Neuronal stem cell (in vitro differentiated cells): ENCODE measurements at regions not wholly inside any gene's neighbourhood (a gene's known extent, or its start where the extent isn't known, plus 50 kb on each side); places are given as distances from the start of the nearest gene placed in this dataset.
"Not testable (repeated sequence)": the region's sequence is repeated elsewhere in the genome, so short reads cannot be mapped to it uniquely, and the experiment has no call there.

Source experiments
- DNase-seq: peaks from one replicate; pipeline ENCODE4 v3.0.0-alpha.2; 2013; ENCODE audit warnings: low spot score
- H2AFZ ChIP-seq: one replicate; pipeline ENCODE4 v1.6.1; 2013; ENCODE audit warnings: mild to moderate bottlenecking, low read length, inconsistent platforms
- H2AK5ac ChIP-seq: 2 replicates; pipeline ENCODE4 v1.6.1; 2013; ENCODE audit warnings: low read depth, mild to moderate bottlenecking, inconsistent platforms, low read length, moderate library complexity, mixed read lengths
- H2BK120ac ChIP-seq: 2 replicates; pipeline ENCODE4 v1.6.1; 2013; ENCODE audit warnings: low read depth, mild to moderate bottlenecking, inconsistent platforms, low read length, moderate library complexity, mixed read lengths
- H2BK12ac ChIP-seq: one replicate; pipeline ENCODE4 v1.6.1; 2013; ENCODE audit warnings: low read length, inconsistent platforms
- H2BK15ac ChIP-seq: 2 replicates; pipeline ENCODE4 v1.6.1; 2013; ENCODE audit warnings: mild to moderate bottlenecking, low read length, inconsistent platforms, mixed read lengths
- H2BK5ac ChIP-seq: one replicate; pipeline ENCODE4 v1.6.1; 2013; ENCODE audit warnings: inconsistent platforms, mild to moderate bottlenecking, low read length, moderate library complexity
- H3K14ac ChIP-seq: one replicate; pipeline ENCODE4 v1.6.1; 2013; ENCODE audit warnings: low read length, inconsistent platforms
- H3K18ac ChIP-seq: 2 replicates; pipeline ENCODE4 v1.6.1; 2013; ENCODE audit warnings: low read length, inconsistent platforms
- H3K23ac ChIP-seq: 2 replicates; pipeline ENCODE4 v1.6.1; 2013; ENCODE audit warnings: low read depth, mild to moderate bottlenecking, mixed read lengths, low read length, inconsistent platforms; ENCODE audit not compliant: poor library complexity
- H3K27ac ChIP-seq: replicated peaks from 3 replicates; pipeline ENCODE4 v1.5.1; 2013; ENCODE audit warnings: low read length, inconsistent platforms
- H3K27me3 ChIP-seq, 3 experiments: 2 replicates each; pipeline ENCODE4 v1.6.1; 2013; ENCODE audit warnings: low read length in 3 of 3, mild to moderate bottlenecking in 2 of 3, inconsistent platforms in 1 of 3, low read depth in 1 of 3, mixed read lengths in 1 of 3, moderate library complexity in 1 of 3; ENCODE audit not compliant: control insufficient read depth in 3 of 3, insufficient read depth in 3 of 3
- H3K36me3 ChIP-seq, 2 donors: replicated peaks in 1 of 2; 2 replicates each; pipeline ENCODE4 v1.6.1; 2013; ENCODE audit warnings: low read length in 2 of 2; ENCODE audit not compliant: control insufficient read depth in 2 of 2, insufficient read depth in 2 of 2
- H3K4ac ChIP-seq: 2 replicates; pipeline ENCODE4 v1.6.1; 2013; ENCODE audit warnings: inconsistent platforms, mild to moderate bottlenecking, low read length, moderate library complexity
- H3K4me1 ChIP-seq, 2 donors: 1 replicate in 1 of 2; 2 replicates in 1 of 2; pipeline ENCODE4 v1.6.1; 2013; ENCODE audit warnings: low read length in 2 of 2, low read depth in 1 of 2; ENCODE audit not compliant: control insufficient read depth in 2 of 2, insufficient read depth in 1 of 2
- H3K4me2 ChIP-seq: one replicate; pipeline ENCODE4 v1.6.1; 2013; ENCODE audit warnings: mild to moderate bottlenecking, low read length, inconsistent platforms; ENCODE audit not compliant: insufficient read depth, poor library complexity, severe bottlenecking
- H3K4me3 ChIP-seq, 2 donors: 2 replicates each; pipeline ENCODE4 v1.5.1; 2013; ENCODE audit warnings: low read length in 2 of 2, mild to moderate bottlenecking in 2 of 2, inconsistent platforms in 1 of 2, moderate library complexity in 1 of 2
- H3K79me1 ChIP-seq: one replicate; pipeline ENCODE4 v1.6.1; 2013; ENCODE audit warnings: low read depth, mild to moderate bottlenecking, inconsistent platforms, low read length, moderate library complexity
- H3K9ac ChIP-seq: one replicate; pipeline ENCODE4 v1.6.1; 2013; ENCODE audit warnings: mild to moderate bottlenecking, low read depth, low read length, inconsistent platforms; ENCODE audit not compliant: poor library complexity
- H3K9me3 ChIP-seq, 2 donors: replicated peaks in 1 of 2; 2 replicates each; pipeline versions ENCODE3 to v1.6.1; 2013; ENCODE audit warnings: low read length in 2 of 2, mild to moderate bottlenecking in 2 of 2, inconsistent platforms in 1 of 2, low read depth in 1 of 2, mixed read lengths in 1 of 2, moderate library complexity in 1 of 2; ENCODE audit not compliant: control insufficient read depth in 2 of 2, insufficient read depth in 1 of 2
- H4K8ac ChIP-seq: one replicate; pipeline ENCODE4 v1.6.1; 2013; ENCODE audit warnings: low read depth, mild to moderate bottlenecking, inconsistent platforms, low read length, moderate library complexity
- H4K91ac ChIP-seq: one replicate; pipeline ENCODE4 v1.6.1; 2013; ENCODE audit warnings: low read length, low read depth, mild to moderate bottlenecking, inconsistent platforms; ENCODE audit not compliant: poor library complexity
- WGBS, 2 donors: extraction: QIAGEN DNeasy Blood & Tissue Kit; methylation state at CpG; one replicate each; pipeline ENCODE4 v1.1.7; 2013; ENCODE audit warnings: missing lambda C conversion rate in 2 of 2, mixed read lengths in 1 of 2; ENCODE audit not compliant: insufficient read length in 2 of 2, insufficient replicate concordance in 1 of 2; ENCODE audit errors: extremely low coverage in 2 of 2; 5-methylcytosine and 5-hydroxymethylcytosine counted together

DNA sequence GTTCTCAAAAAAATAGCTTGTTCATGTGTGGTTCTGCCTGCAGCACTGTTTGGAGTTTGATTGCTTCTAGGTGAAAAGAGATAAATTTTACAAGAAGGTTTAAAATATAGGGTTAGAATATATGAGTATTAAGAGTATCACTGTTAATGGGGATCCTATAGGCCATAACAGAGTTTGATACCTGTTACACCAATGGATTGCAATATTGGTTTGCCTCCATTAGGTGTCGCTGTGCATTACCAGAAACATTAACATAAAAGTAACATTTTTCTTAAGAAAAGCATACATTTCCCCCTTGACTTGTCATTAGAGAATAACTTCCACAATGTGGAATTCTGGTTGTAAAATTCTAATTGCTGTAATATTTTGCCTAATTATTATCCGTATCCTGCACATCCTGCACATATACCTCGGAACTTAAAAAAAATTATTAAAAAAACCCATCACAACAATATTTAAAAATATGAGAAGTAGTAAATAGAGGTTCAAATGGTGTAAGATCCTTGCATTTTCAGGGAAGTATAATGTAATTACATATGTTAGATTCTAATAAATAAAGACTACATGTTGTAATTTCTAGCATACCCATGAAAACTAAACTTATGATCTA, 63.0 kb downstream of the CYP4A11 start:
- not testable (repeated sequence) for H3K18ac ChIP-seq, H2AK5ac ChIP-seq, H4K91ac ChIP-seq, H2BK12ac ChIP-seq, H2BK5ac ChIP-seq, H2BK120ac ChIP-seq, H3K14ac ChIP-seq, H3K4me1 ChIP-seq, H3K4ac ChIP-seq, H3K79me1 ChIP-seq, H3K9me3 ChIP-seq, H2BK15ac ChIP-seq, H3K27ac ChIP-seq, H2AFZ ChIP-seq, H3K23ac ChIP-seq, H3K9ac ChIP-seq, H3K4me3 ChIP-seq, H3K4me2 ChIP-seq, H4K8ac ChIP-seq, H3K36me3 ChIP-seq, H3K27me3 ChIP-seq
- peak; percentile 30 for DNase-seq
- no CpG with 5 or more reads among the region's 3 CpGs for whole genome bisulfite sequencing, 2 donors

- H3K27me3 ChIP-seq, H3K18ac ChIP-seq, H3K23ac ChIP-seq, H4K8ac ChIP-seq, H2BK15ac ChIP-seq, DNase-seq, H2BK5ac ChIP-seq, H3K4me2 ChIP-seq, H3K9ac ChIP-seq, H2BK120ac ChIP-seq, H3K14ac ChIP-seq, H2AK5ac ChIP-seq, H3K9me3 ChIP-seq, H2AFZ ChIP-seq, H3K4me3 ChIP-seq, H3K36me3 ChIP-seq, H4K91ac ChIP-seq, H2BK12ac ChIP-seq, H3K79me1 ChIP-seq, H3K4ac ChIP-seq, H3K4me1 ChIP-seq, H3K27ac ChIP-seq: not testable (repeated sequence)
- WGBS, 2 donors: no CpG with 5 or more reads among the region's 4 CpGs
Measured at GRCh38 chr1:46876093-46876492, 65.2 kb downstream of the CYP4A11 start.
